Heart left ventricle (tissue), 13 donors: ENCODE measurements at regions not wholly inside any gene's neighbourhood (a gene's known extent, or its start where the extent isn't known, plus 50 kb on each side); places are given as distances from the start of the nearest gene placed in this dataset.

Experiments used
- POLR2A ChIP-seq, 2 donors: fragments of 450-650 bp; IDR thresholded peaks; one replicate each; pipeline ENCODE4 v1.6.1; 2017; ENCODE audit warnings: antibody characterized with exemption in 2 of 2, mild to moderate bottlenecking in 2 of 2, moderate library complexity in 2 of 2
- TF ChIP-seq, protein P1 (sequence below), 12 donors: fragments of 200-600 bp; sonication (generic) in 4 of 12; IDR thresholded peaks; one replicate each; pipeline versions ENCODE4 v1.5.0 to v1.8.0; 2018 to 2022; ENCODE audit warnings: antibody characterized with exemption in 12 of 12, mild to moderate bottlenecking in 5 of 12
- donor health status: ischemic (EF 13 %, LVEDD 7.1; RV severe dilation, severe dysfunction).
- donor health status: DM: no; HTN: yes; CAD: no.
- donor health status: DM: no; HTN: no; CAD: no.
- donor health status: ischemic (EF 25% LVEDD 6.9; RV normal size, moderate dysfunction).
- donor health status: ischemic (EF 25% LVEDD 5.7; RV mildly dilated, moderate dysfunction).
- donor health status: ischemic (EF 35%, LVEDD 5.7; RV mildly dilated, moderate dysfunction).
- donor health status: nonischemic (EF 11% LVEDD 7.7; RV severe dilation, severe dysfunction).
- donor health status: DM: yes; HTN: yes; CAD: no.
- donor health status: PGD.
- donor health status: ischemic (EF 29% LVEDD 5.4; RV normal size, mild dysfunction).
- donor health status: nonischemic (EF 23%, LVEDD 6.1; RV moderate dilation, normal function).

GRCh38 chr1:239703075-239703474 lies 316.7 kb downstream of the CHRM3 start:
- no peak for TF ChIP-seq POLR2A (IDR thresholded peaks at IDR 0.05)
- TF ChIP-seq, protein P1, sequence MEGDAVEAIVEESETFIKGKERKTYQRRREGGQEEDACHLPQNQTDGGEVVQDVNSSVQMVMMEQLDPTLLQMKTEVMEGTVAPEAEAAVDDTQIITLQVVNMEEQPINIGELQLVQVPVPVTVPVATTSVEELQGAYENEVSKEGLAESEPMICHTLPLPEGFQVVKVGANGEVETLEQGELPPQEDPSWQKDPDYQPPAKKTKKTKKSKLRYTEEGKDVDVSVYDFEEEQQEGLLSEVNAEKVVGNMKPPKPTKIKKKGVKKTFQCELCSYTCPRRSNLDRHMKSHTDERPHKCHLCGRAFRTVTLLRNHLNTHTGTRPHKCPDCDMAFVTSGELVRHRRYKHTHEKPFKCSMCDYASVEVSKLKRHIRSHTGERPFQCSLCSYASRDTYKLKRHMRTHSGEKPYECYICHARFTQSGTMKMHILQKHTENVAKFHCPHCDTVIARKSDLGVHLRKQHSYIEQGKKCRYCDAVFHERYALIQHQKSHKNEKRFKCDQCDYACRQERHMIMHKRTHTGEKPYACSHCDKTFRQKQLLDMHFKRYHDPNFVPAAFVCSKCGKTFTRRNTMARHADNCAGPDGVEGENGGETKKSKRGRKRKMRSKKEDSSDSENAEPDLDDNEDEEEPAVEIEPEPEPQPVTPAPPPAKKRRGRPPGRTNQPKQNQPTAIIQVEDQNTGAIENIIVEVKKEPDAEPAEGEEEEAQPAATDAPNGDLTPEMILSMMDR (IDR thresholded peaks at IDR 0.05): no peak
